ENCODE measurements at regions not wholly inside any gene's neighbourhood (a gene's known extent, or its start where the extent isn't known, plus 50 kb on each side); places are given as distances from the start of the nearest gene placed in this dataset.

- TF ChIP-seq POLR2A (IDR thresholded peaks at IDR 0.05) = no peak
- TF ChIP-seq CTCF (IDR thresholded peaks at IDR 0.05) = no peak
Measured at GRCh38 chr2:120490091-120490798, 144.3 kb downstream of the INHBB start.
